IPS-20b (cell line): ENCODE measurements at regions not wholly inside any gene's neighbourhood (a gene's known extent, or its start where the extent isn't known, plus 50 kb on each side); places are given as distances from the start of the nearest gene placed in this dataset.

Experiments
- H3K27ac ChIP-seq: one replicate; pipeline ENCODE4 v1.5.1; 2013; ENCODE audit warnings: low read length
- H3K27me3 ChIP-seq: 2 replicates; pipeline ENCODE4 v1.6.1; 2013; ENCODE audit warnings: mild to moderate bottlenecking, low read length, inconsistent platforms; ENCODE audit not compliant: insufficient read depth
- H3K36me3 ChIP-seq: 2 replicates; pipeline ENCODE4 v1.6.1; 2013; ENCODE audit warnings: low read depth, mild to moderate bottlenecking, inconsistent platforms, low read length, moderate library complexity; ENCODE audit not compliant: insufficient read depth
- H3K4me1 ChIP-seq: 2 replicates; pipeline ENCODE4 v1.6.1; 2013; ENCODE audit warnings: mild to moderate bottlenecking, control low read depth, inconsistent platforms, low read length, moderate library complexity; ENCODE audit not compliant: insufficient read depth
- H3K4me3 ChIP-seq: 2 replicates; pipeline ENCODE4 v1.5.1; 2013; ENCODE audit warnings: mild to moderate bottlenecking, low read length, inconsistent platforms
- H3K9ac ChIP-seq: 2 replicates; pipeline ENCODE4 v1.6.1; 2013; ENCODE audit warnings: low read depth, mild to moderate bottlenecking, inconsistent platforms, low read length, moderate library complexity
- H3K9me3 ChIP-seq: 2 replicates; pipeline ENCODE4 v1.6.1; 2013; ENCODE audit warnings: mild to moderate bottlenecking, low read depth, low read length, inconsistent platforms; ENCODE audit not compliant: insufficient read depth

GRCh38 chr11:28631148-28631547 lies 523.0 kb downstream of the METTL15 start:
- H3K27me3 ChIP-seq = no peaks in the 10 kb centered on the region
- H3K27ac ChIP-seq = no peak overlapping the region
- H3K36me3 ChIP-seq = no peaks in the 10 kb centered on the region
- peaks cover 12% of the 10 kb centered on the region; the same call in 1 of the 2 replicates for H3K4me1 ChIP-seq
- H3K9ac ChIP-seq = no peak overlapping the region
- no peak overlapping the region for H3K4me3 ChIP-seq
- H3K9me3 ChIP-seq = no peaks in the 10 kb centered on the region

- Histone ChIP-seq H3K4me3 (no peak overlapping the region; the same call in 1 of the 2 replicates), H3K27me3 (no peaks in the 10 kb centered on the region), H3K4me1 (peaks cover 12% of the 10 kb centered on the region; the same call in 1 of the 2 replicates), H3K9ac (no peak overlapping the region), H3K9me3 (no peaks in the 10 kb centered on the region), H3K36me3 (no peaks in the 10 kb centered on the region), H3K27ac (no peak overlapping the region)
Observed at GRCh38 chr11:28629235-28629634, 521.0 kb downstream of the METTL15 start.

GRCh38 chr11:28628412-28628811 lies 520.2 kb downstream of the METTL15 start:
- peaks cover 12% of the 10 kb centered on the region; the same call in 1 of the 2 replicates for H3K4me1 ChIP-seq
- H3K4me3 ChIP-seq = peak overlapping the region; percentile 28; the same call in 1 of the 2 replicates
- H3K27ac ChIP-seq = no peak overlapping the region
- no peaks in the 10 kb centered on the region for H3K36me3 ChIP-seq
- H3K27me3 ChIP-seq = no peaks in the 10 kb centered on the region
- H3K9me3 ChIP-seq = no peaks in the 10 kb centered on the region
- no peak overlapping the region for H3K9ac ChIP-seq

DNA sequence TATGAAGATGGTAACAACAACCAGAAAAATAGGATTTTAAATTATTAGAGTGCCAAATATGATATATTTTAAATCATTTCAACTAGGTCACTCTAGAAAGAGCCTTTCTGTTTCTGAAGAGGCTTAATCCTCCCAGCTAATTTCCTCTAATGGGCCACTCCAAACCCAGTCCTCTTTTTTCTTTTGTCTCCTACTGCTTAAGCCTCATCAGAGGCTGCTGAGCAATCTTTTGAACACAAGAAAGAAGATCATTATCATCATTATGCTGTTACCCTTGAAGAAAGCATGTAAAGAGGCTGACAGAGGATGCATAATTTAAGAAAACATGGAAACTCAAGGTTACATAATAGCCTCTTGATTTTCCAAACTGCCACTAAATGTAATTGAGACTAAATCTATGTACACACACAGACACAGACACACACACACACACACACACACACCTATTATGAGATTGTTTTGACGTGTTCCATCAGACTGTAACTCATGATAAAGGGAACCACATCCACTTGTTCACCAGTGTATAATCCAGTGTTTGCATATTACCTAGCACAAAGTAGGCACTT lies 519.6 kb downstream of the METTL15 start:
- Histone ChIP-seq H3K27me3 (no peaks in the 10 kb centered on the region), H3K36me3 (no peaks in the 10 kb centered on the region), H3K4me1 (peaks cover 12% of the 10 kb centered on the region; the same call in 1 of the 2 replicates), H3K4me3 (peak overlapping the region; percentile 28; the same call in 1 of the 2 replicates), H3K27ac (no peak overlapping the region), H3K9ac (no peak overlapping the region), H3K9me3 (no peaks in the 10 kb centered on the region)

DNA sequence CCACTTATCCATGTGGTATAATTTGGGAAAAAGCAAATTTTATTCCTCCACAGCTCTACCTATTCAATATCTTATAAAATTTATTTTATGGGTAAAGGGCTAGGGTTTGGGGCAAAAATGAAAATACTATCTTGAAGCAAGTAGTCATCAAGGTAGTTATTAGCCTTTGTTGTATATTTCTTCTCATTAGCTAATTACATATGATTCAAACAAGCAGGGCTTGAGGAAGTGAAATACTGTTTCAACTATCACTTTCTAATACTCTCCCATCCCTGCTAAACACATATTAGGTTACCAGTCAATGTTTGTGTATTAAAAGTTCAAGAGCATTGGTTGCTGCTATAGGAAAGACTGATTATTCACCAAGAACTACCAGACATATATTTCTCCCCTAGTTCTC lies 517.3 kb downstream of the METTL15 start:
- Histone ChIP-seq H3K9me3 (no peaks in the 10 kb centered on the region), H3K36me3 (no peaks in the 10 kb centered on the region), H3K27me3 (no peaks in the 10 kb centered on the region), H3K4me3 (no peak overlapping the region), H3K27ac (no peak overlapping the region), H3K4me1 (peaks cover 15% of the 10 kb centered on the region), H3K9ac (no peak overlapping the region)

DNA sequence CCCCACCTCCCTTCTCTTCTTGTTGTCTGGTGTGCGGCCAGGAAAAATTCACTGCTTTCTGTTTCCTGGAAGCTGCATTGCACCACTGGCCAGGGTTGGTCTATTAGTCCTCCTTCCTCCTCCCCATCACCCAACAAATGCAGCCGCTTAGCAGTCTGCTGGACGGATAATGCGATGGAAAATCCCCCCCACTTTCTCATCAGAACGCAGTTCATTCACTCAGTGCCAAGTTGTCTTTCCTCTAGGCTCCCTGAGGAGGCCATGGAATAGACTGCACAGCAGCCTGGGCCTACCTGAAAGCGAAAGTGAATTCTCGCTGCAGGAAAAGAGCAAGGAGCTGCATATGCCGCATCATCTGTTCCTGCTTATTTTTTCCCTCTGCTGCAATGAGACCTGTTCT lies 513.6 kb downstream of the METTL15 start:
- Histone ChIP-seq H3K27me3 (no peaks in the 10 kb centered on the region), H3K27ac (no peak overlapping the region)

DNA sequence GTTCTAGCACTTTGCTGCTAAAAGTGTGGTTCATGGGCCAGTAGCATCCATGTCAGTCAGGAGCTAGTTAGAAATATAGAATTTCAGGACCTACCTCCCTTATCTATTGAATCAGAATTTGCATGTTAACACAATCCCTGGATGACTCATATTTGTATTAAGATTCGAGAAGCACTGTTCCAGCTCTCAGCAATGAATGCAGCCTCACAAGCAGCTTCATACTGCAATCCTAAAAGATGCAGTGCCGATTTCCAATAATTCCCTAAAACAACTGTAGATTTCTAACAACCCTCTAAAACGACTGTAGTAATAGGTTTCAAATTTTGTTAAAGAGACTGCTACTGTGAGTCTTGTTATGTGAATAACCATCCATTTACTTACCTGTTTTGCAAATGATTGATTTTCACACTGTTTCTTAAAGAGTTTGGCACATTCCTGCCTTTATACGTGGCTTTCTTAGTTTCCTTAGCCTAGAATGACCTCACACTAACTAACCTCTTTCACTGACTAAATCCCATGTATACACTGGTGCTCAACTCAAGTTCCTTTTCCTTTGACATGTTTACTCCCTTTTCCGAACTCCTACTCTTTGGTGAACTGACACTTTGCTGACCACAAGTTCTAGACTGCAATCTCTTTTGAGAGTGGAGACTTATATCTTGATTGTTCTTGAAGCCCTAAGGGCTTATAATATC lies 511.8 kb downstream of the METTL15 start:
- H3K36me3 ChIP-seq = no peaks in the 10 kb centered on the region
- H3K9me3 ChIP-seq = no peaks in the 10 kb centered on the region
- H3K27ac ChIP-seq = no peak overlapping the region
- no peak overlapping the region for H3K4me3 ChIP-seq
- no peaks in the 10 kb centered on the region for H3K27me3 ChIP-seq
- peaks cover 18% of the 10 kb centered on the region for H3K4me1 ChIP-seq
- no peak overlapping the region for H3K9ac ChIP-seq

More for the DNA sequence above, 513.6 kb downstream of the METTL15 start:
- no peak overlapping the region for H3K9ac ChIP-seq
- no peaks in the 10 kb centered on the region for H3K36me3 ChIP-seq
- H3K4me1 ChIP-seq = peaks cover 15% of the 10 kb centered on the region
- H3K9me3 ChIP-seq = no peaks in the 10 kb centered on the region
- H3K4me3 ChIP-seq = no peak overlapping the region

- H3K27ac ChIP-seq = no peak overlapping the region
- no peak overlapping the region for H3K9ac ChIP-seq
- H3K27me3 ChIP-seq = no peaks in the 10 kb centered on the region
Observed at GRCh38 chr11:28618416-28618815, 510.2 kb downstream of the METTL15 start.

GRCh38 chr11:28616160-28616965 lies 508.2 kb downstream of the METTL15 start:
- Histone ChIP-seq H3K9me3 (no peaks in the 10 kb centered on the region), H3K9ac (no peak overlapping the region), H3K27me3 (no peaks in the 10 kb centered on the region), H3K27ac (no peak overlapping the region), H3K36me3 (no peaks in the 10 kb centered on the region), H3K4me3 (no peak overlapping the region), H3K4me1 (peaks cover 18% of the 10 kb centered on the region)

More at GRCh38 chr11:28618416-28618815, 510.2 kb downstream of the METTL15 start:
- no peaks in the 10 kb centered on the region for H3K9me3 ChIP-seq
- no peak overlapping the region for H3K4me3 ChIP-seq
- peaks cover 18% of the 10 kb centered on the region for H3K4me1 ChIP-seq
- no peaks in the 10 kb centered on the region for H3K36me3 ChIP-seq

DNA sequence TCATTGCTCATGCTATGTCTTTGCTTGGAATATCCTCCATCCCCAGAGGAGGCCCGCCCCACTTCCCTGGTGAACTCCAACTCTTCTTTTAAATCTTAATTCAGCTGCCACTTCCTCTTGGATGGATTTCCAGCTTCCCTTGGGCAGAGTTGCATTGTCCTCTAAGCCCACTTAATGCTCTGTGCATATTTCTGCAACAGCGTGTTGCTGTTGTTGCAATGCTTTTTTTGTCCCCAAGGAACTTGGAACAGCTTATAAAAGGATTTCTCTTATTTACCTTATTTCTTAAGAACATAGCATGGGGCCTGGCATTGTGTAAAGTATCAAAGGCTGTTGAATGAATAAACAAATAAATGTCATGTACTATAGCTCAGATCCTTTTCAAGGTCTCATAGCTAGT lies 507.4 kb downstream of the METTL15 start:
- no peak overlapping the region for H3K9ac ChIP-seq
- H3K36me3 ChIP-seq = no peaks in the 10 kb centered on the region
- H3K4me1 ChIP-seq = peaks cover 15% of the 10 kb centered on the region
- H3K27ac ChIP-seq = no peak overlapping the region
- H3K4me3 ChIP-seq = no peak overlapping the region
- H3K9me3 ChIP-seq = no peaks in the 10 kb centered on the region
- H3K27me3 ChIP-seq = no peaks in the 10 kb centered on the region

DNA sequence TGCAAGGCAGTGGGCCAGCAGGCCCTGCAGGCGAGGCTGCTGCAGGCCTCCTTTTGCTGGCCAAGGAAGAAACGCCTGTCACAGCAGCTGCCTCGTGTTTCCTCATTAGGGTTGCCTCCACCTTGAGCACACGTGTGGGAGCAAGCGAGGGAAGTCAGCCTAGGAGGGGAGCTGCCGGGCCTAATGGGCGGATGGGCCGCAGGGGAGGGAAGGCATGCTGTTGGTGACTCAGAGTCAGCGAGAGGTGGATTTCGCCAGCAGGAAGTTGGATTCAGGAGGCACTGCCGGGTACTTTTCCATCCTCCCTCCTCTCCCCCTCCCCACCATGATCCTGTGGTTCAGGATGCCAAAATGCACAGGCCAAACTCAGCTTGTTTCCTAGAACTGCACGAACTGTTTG lies 498.7 kb downstream of the METTL15 start:
- no peaks in the 10 kb centered on the region for H3K9me3 ChIP-seq
- H3K36me3 ChIP-seq = no peaks in the 10 kb centered on the region
- no peak overlapping the region for H3K27ac ChIP-seq
- no peaks in the 10 kb centered on the region; the same call in 1 of the 2 replicates for H3K4me1 ChIP-seq
- H3K4me3 ChIP-seq = no peak overlapping the region
- H3K27me3 ChIP-seq = no peaks in the 10 kb centered on the region
- no peak overlapping the region for H3K9ac ChIP-seq
